NCI-H345 treated with DMSO at 0.1 percent for 48 hours (cell line): ENCODE measurements at regions not wholly inside any gene's neighbourhood (a gene's known extent, or its start where the extent isn't known, plus 50 kb on each side); places are given as distances from the start of the nearest gene placed in this dataset.
"Not testable (repeated sequence)": the region's sequence is repeated elsewhere in the genome, so short reads cannot be mapped to it uniquely, and the experiment has no call there.

Experiments
- DNase-seq: peaks from one replicate; lab custom pipeline; 2025; ENCODE audit not compliant: unreplicated experiment; lab: John Stamatoyannopoulos, UW

- DNase-seq: peak; percentile 39
These were observed 83.4 kb upstream of the KCNK12 start for GRCh38 chr2:47653902-47654789.

- no peak for DNase-seq
These were observed 82.3 kb upstream of the KCNK12 start for GRCh38 chr2:47653036-47653435.

- DNase-seq: no peak
These were observed 81.4 kb upstream of the KCNK12 start for GRCh38 chr2:47652061-47652690.

DNA sequence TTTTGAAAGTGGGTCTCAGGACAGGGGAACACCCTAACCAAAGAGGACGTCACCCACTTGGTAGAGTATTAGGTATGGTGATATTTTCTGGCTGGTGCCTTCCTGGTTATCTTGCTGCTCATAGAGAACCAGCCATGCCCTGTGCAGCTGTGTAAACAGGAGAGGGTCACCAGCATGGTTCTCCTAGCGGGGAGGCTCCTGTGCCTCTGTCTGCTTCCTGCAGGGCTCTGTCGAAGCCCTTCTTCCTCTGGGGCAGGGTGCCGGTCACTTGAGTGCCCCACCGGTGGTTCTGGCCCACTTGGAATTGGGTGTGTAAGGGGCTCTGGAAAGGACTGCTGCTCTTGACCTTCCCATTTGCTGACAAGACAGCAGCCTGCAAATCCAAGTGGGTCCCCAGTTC, 80.5 kb upstream of the KCNK12 start:
- DNase-seq: peak; percentile 51

- DNase-seq: no peak
These were observed 79.3 kb upstream of the KCNK12 start for GRCh38 chr2:47650001-47650535.

- DNase-seq: peak; percentile 41
These were observed 74.5 kb upstream of the KCNK12 start for GRCh38 chr2:47645246-47645645.

DNA sequence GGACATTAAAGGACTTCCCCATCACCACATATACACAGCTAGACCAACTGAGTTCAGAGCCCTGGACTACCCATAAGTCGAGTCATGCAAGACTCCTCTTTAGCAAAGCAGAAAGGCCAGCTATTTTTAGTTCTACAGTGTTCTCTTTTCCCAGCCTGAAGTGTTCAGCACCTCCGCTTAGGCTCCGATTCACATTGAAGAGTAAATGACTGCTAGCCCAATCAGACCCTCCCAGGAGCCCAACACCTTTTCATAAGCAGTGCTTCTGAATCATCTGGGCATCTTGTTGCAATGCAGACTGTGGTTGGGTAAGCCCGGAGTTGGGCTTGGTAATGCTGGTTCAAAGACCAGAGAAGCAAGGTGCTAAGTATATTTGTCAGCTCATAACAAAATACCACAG, 73.6 kb upstream of the KCNK12 start:
- no peak for DNase-seq

DNA sequence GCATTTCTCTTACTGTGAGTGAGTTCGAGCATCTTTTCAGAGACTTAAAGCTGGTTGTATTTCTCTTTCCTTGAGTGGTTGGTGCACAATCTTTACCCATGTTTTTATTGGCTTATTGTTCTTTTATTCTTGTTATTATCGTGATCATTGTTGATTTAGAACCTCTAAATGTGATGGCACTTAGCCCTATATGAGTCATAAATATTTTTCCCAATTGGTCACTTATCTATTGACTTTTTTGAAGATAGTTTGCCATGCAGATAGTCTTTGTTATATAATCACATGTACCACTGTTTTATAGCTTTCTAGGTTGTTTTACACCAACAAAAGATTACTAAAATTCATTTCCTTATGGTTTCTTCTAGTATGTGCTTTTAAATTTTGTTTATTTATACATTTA, 70.6 kb upstream of the KCNK12 start:
- DNase-seq: no peak

DNA sequence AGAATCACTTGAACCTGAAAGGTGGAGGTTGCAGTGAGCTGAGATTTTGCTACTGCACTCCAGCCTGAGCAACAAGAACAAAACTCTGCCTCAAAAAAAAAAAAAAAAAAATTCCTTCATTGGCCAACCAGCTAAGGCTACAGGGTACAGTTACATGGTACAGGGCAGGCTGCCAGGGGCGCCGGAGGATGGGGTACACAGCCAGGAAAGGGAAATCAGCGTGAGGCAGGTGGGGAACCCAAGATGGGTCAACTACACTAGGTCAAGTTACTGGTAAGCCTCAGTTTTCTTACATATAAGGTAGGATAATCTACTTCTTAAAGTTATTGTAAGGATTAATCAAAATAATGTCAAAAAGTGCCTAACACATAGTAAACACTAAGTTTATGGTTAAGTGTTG, 69.6 kb upstream of the KCNK12 start:
- DNase-seq: no peak

DNA sequence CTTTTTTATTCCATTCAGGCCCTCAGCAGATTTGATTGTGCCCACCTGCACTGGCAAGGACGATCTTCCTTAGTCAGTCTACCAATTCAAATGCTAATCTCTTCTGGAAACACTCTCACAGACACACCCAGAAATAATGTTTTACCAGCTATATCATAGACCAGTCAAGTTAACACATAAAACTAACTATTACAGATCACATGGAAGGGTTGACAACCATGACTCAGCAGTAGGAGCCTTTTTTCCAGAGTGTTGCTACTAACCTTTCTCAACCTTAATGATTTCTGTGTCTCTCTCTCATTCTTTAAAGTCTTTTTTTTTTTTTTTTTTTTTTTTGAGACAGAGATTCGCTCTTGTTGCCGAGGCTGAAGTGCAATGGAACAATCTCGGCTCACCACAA, 68.7 kb upstream of the KCNK12 start:
- DNase-seq: no peak

DNA sequence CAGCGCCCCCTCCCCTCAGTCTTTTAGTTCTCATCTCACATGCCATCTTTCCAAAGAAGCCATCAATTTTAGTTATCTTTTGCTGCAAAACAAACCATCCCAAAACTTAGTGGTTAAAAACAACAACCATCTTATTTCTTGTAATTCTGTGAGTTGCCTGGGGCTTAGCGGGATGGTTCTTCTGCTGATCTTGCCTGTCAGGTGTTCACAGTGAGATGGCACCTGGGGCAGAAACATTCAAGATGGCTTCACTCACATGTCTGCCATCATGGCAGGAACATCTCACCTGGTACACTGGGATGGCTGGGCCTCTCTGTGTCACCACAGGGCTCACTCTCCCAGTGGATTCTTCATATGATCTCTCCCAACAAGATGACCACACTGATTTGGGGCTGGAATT, 67.6 kb upstream of the KCNK12 start:
- DNase-seq: no peak

- DNase-seq: no peak
These were observed 65.9 kb upstream of the KCNK12 start for GRCh38 chr2:47636596-47637264.

- no peak for DNase-seq
These were observed 65.4 kb upstream of the KCNK12 start for GRCh38 chr2:47636176-47636575.

DNA sequence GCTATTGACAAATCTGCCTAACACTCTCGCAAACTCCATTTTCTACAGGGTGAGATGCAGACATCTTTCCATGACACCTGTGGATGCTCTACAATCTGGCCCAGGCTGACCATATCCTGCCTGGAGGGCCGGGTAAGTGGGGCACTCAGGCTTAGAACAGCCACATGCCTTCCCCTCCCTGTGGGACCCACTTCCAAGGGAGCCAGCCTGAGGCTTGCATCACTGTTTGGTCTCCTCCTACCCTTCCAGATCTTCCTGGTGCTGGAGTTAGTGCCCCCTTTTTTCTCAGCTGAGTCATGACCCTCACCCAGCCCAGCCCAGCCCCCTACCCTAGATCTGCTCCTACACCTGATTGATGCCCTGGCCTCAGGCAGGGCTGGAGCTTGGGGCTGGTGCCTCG, 62.0 kb upstream of the KCNK12 start:
- no peak for DNase-seq

- no peak for DNase-seq
These were observed 61.1 kb upstream of the KCNK12 start for GRCh38 chr2:47631792-47632398.

GRCh38 chr2:47631306-47631705, 60.5 kb upstream of the KCNK12 start:
- no peak for DNase-seq

DNA sequence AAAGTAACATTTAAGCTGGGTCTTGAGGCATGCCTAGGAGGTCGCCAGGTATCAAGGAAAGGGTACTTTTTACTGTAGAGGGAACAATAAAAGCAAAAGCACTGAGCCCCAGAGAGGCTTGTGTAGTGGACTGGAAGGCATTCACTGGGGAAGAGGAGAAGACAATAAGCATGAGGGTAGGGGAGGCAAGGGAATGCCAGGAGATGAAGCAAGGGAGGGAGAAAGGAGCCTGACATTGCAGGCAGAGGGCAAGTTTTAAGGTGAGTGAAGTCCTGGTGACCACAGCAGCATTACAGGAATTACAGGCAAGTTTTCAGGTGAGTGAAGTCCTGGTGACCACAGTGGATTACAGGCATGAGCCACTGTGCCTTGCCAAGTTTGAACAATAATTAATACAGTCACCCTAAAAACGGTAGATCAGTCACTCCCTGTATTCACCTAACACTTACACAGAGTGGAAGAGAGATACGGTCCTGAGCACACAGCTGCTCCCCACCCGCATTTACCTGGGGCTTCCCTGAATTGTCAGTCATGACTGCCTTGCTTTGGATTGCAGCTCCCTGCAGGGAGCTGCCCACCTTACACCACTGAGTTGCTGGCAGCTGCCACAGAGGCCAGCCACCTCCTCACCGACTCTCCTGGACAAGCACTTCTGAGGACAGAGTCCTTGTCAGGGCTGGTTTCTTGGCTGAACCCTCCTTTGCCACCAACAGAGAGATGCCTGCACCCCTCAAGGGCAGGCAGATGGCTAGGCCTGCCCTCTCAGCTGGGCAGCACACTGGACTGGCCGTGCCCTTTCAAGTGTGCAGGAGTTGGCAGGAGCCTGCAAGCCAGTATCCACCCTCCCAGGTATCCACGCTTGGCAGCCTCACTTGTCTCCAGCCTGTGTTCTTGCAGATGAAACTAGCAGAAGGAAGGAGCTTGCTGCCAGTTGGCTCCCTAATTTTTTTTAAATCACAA, 59.0 kb upstream of the KCNK12 start:
- no peak for DNase-seq

GRCh38 chr2:47628904-47629303, 58.1 kb upstream of the KCNK12 start:
- no peak for DNase-seq

DNA sequence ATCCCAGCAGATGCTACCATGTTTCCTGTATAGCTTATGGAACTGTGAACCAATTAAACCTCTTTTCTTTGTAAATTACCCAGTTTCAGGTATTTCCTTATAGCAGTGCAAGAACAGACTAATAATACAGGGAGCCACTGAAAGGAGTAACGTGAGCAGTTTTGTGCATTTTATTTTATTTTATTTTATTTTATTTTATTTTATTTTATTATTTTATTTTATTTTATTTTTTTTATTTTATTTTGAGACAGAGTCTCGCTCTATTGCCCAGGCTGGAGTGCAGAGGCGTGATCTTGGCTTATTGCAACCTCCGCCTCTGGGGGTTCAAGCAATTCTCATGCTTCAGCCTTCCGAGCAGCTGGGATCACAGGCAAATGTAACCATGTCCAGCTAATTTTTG, 55.9 kb upstream of the KCNK12 start:
- DNase-seq: no peak

- DNase-seq: not testable (repeated sequence)
These were observed 52.4 kb upstream of the KCNK12 start for GRCh38 chr2:47623140-47623539.
